Activated T-helper 1 cell treated with anti-CD3 and anti-CD28 coated beads, Interleukin-12 subunit alpha, Interleukin-12 subunit beta, Interleukin-2, Interleukin-4 antibody, amounts not matched to agents 30 ng/mL and 10 ng/mL and 1 ng/mL, durations not matched to agents 14 hours and 24 hours and 36 hours (primary cell): ENCODE measurements at regions not wholly inside any gene's neighbourhood (a gene's known extent, or its start where the extent isn't known, plus 50 kb on each side); places are given as distances from the start of the nearest gene placed in this dataset.
"Not testable (repeated sequence)": the region's sequence is repeated elsewhere in the genome, so short reads cannot be mapped to it uniquely, and the experiment has no call there.

Source experiments
- DNase-seq: peaks from one replicate; pipeline ENCODE4 v3.0.0; 2021; ENCODE audit warnings: low spot score
- H3K27ac Mint-ChIP-seq: one replicate; pipeline ENCODE4 v1.8.0; 2021; ENCODE audit warnings: mild to moderate bottlenecking, mixed read lengths
- H3K27me3 Mint-ChIP-seq: one replicate; pipeline ENCODE4 v1.8.0; 2022; ENCODE audit warnings: mild to moderate bottlenecking, moderate library complexity, mixed read lengths; ENCODE audit not compliant: insufficient read depth
- H3K36me3 Mint-ChIP-seq: one replicate; pipeline ENCODE4 v1.8.0; 2021; ENCODE audit warnings: low read depth, mixed read lengths
- H3K4me1 Mint-ChIP-seq: one replicate; pipeline ENCODE4 v1.8.0; 2021; ENCODE audit warnings: low read depth, mixed read lengths
- H3K4me3 Mint-ChIP-seq: one replicate; pipeline ENCODE4 v1.8.0; 2021; ENCODE audit warnings: mild to moderate bottlenecking, moderate library complexity, mixed read lengths
- H3K9me3 Mint-ChIP-seq: one replicate; pipeline ENCODE4 v1.8.0; 2021; ENCODE audit warnings: mixed read lengths
- intact Hi-C: fragments of 100-400 bp; cut with micrococcal nuclease; formaldehyde crosslinking; loops from one replicate; pipeline ENCODE4 v1.15.1; 2024

DNA sequence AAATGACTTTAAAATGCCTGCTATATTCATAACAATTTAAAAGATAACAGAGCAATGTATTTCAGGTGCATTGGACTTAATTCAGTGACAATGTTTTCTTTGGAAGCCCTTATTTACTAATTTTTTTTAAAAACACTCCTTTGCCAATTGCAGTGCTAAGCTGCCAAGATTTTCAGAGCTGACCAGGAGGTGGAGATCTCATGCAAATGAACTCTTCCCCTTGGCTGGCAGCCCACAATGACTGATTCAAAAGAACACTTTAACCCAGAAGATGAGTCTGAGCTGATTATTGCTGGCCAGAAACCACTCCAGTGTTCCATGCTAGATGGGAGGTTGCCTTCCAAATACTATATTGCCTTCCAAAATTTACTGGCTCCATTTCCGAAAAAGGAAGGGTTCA is 128.3 kb upstream of the CCNH start:
- Mint-ChIP-seq H3K4me3 (no peak overlapping the region), H3K36me3 (no peaks in the 10 kb centered on the region), H3K9me3 (no peaks in the 10 kb centered on the region), H3K27ac (no peak overlapping the region), H3K27me3 (no peaks in the 10 kb centered on the region), H3K4me1 (no peaks in the 10 kb centered on the region)
- no peak for DNase-seq
- intact Hi-C loops = no loop called here

DNA sequence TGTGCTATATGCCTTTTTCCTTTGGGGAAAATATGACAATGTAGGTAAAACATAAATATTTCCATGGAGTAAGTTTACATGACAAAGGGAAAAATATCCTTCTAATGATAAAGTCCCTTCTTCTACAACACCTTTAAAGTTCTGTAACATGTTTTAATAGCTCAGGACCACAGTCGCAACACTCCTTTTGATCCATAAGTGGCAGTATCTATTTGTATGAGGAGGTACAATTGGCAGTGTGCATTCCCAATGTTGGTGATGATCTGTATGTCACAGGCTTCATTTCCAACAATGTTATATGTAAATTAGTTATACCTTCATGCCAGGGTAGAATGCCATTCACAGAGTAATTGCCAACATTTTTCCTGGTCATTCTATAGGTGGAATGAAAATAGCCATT is 127.1 kb upstream of the CCNH start:
- no peak for DNase-seq
- intact Hi-C loops = no loop called here
- H3K4me3 Mint-ChIP-seq = no peak overlapping the region
- H3K4me1 Mint-ChIP-seq = no peaks in the 10 kb centered on the region
- no peaks in the 10 kb centered on the region for H3K36me3 Mint-ChIP-seq
- no peak overlapping the region for H3K27ac Mint-ChIP-seq
- no peaks in the 10 kb centered on the region for H3K9me3 Mint-ChIP-seq
- no peaks in the 10 kb centered on the region for H3K27me3 Mint-ChIP-seq

DNA sequence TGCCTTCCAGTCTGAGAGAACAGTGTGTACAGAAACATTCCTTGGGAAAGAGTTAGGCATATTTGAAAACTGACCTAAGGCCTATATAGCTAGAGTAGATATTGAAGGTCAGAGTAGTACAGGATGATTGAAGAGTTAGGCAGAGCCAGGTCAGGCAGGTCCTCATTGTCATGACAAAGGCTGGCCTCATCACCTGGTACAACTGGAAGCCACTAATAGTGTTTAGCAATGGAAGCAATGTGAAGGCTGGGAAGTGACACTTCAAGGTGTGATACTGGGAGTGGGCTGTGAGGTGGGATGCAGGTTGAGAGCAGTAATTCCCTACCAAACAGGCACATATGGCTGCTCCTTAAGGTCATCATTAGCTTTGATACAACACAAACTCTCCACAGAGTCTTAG is 123.6 kb upstream of the CCNH start:
- no peaks in the 10 kb centered on the region for H3K27me3 Mint-ChIP-seq
- no peaks in the 10 kb centered on the region for H3K9me3 Mint-ChIP-seq
- no peak for DNase-seq
- no peaks in the 10 kb centered on the region for H3K4me1 Mint-ChIP-seq
- no peak overlapping the region for H3K27ac Mint-ChIP-seq
- no peak overlapping the region for H3K4me3 Mint-ChIP-seq
- intact Hi-C loops = no loop called here
- no peaks in the 10 kb centered on the region for H3K36me3 Mint-ChIP-seq

DNA sequence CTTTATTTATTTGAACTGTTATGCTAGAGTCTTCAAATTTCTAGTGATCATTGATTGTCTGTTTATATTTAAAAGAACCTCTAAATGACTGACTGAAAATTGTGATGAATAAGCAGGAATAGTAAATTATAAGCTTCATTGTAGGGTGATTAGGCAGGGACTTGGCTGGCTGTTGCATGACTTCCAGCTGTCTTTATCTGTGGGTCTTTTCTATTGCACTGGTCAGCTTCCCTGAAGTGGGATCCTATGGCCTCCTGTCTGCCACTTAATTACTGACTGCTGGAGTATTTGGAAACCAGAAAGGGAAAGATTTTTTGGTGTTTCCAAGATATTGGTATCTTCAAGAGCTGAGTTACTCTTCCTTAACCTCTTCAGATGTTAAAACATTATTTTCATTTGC is 123.0 kb upstream of the CCNH start:
- Mint-ChIP-seq H3K27me3 (no peaks in the 10 kb centered on the region), H3K36me3 (no peaks in the 10 kb centered on the region), H3K27ac (no peak overlapping the region), H3K9me3 (no peaks in the 10 kb centered on the region), H3K4me1 (no peaks in the 10 kb centered on the region), H3K4me3 (no peak overlapping the region)
- intact Hi-C loops = no loop called here
- DNase-seq = no peak

DNA sequence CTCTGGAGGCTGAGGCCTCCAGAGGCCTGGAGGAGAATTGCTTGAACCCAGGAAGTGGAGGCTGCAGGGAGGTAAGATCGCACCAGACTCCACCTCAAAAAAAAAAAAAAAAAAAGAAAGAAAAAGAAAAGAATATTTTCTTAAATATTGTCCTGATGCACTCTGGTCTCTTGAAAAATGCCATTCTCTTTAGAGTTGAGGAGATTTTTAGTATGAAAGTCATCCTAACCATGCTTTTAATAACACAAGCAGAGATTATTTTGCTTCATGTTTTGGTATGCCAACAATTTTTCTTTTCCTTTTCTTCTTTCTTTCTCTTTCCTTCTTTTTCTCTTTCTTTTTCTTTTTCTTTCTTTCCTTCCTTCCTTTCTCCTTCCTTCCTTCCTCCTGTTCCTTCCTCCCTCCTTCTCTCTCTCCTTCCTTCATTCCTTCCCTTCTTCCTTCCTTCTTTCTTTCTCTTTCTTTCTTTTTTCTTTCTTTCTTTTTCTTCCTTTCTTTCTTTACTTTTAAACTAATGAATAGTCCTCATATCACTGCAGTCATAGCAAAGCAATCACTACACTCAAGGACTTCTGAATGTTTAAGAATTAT is 116.9 kb upstream of the CCNH start:
- no peak for DNase-seq
- H3K9me3 Mint-ChIP-seq = no peaks in the 10 kb centered on the region
- no peak overlapping the region for H3K4me3 Mint-ChIP-seq
- H3K4me1 Mint-ChIP-seq = no peaks in the 10 kb centered on the region
- H3K27me3 Mint-ChIP-seq = no peaks in the 10 kb centered on the region
- H3K36me3 Mint-ChIP-seq = no peaks in the 10 kb centered on the region
- no peak overlapping the region for H3K27ac Mint-ChIP-seq
- intact Hi-C loops = no loop called here

DNA sequence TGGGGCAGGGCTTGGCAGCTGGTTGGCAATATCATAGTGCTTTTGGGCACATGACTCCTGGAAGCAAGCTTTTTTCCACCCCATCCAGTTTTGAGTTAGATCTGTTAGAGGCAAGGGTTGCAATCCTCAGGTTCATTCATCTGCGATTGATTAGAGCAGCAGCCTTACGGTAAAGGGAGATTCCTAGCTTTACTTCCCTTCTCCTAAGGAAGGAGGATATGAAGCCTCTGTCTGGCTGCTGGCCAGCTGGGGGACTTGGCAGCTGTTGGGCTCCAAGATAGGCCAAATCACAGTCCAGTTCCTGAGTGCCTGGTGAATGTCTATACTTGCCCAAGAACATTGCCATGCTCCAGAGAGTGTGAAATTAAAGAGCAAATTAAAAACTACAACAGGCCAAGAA is 113.4 kb upstream of the CCNH start:
- no peak for DNase-seq
- Mint-ChIP-seq H3K27ac (no peak overlapping the region), H3K4me3 (no peak overlapping the region), H3K9me3 (no peaks in the 10 kb centered on the region), H3K27me3 (peaks cover 2% of the 10 kb centered on the region), H3K36me3 (no peaks in the 10 kb centered on the region), H3K4me1 (no peaks in the 10 kb centered on the region)
- intact Hi-C loops = no loop called here

DNA sequence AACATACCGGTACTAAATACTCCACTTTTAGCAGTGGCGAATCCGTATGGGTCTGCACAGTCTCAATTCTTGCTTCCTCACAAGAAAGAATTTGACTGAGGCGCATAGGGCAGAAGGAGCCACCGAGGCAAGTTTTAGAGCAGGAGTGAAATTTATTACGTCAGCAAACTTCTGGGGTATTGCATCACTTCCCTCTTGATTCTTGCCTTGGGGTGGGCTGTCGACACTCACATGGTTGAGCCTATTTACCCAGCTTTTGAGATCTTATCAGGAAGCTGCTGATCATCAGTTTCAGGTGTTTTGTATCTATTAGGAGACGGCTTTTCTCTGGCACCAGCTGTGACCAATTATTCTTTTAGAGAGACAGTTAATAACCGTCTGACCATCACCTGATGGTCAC is 111.5 kb upstream of the CCNH start:
- DNase-seq = no peak
- Mint-ChIP-seq H3K9me3 (no peaks in the 10 kb centered on the region), H3K4me1 (no peaks in the 10 kb centered on the region), H3K27ac (no peak overlapping the region), H3K4me3 (no peak overlapping the region), H3K36me3 (no peaks in the 10 kb centered on the region), H3K27me3 (peaks cover 2% of the 10 kb centered on the region)
- intact Hi-C loops = no loop called here

DNA sequence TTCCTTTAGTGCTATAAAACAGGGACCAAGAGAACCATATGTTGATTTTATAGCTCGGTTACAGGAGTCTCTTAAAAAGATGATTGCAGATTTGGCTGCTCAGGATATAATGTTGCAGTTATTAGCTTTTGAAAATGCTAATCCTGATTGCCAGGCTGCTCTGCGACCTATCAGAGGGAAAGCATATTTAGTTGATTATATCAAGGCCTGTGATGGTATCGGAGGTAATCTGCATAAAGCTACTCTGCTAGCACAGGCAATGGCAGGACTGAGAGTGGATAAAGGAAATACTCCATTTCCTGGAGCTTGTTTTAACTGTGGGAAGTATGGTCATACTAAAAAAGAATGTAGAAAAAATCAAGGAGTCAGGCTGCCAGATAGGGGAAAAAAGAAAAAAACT is 99.0 kb upstream of the CCNH start:
- H3K27me3 Mint-ChIP-seq, intact Hi-C loops, H3K4me1 Mint-ChIP-seq, DNase-seq, H3K9me3 Mint-ChIP-seq, H3K36me3 Mint-ChIP-seq, H3K27ac Mint-ChIP-seq, H3K4me3 Mint-ChIP-seq: not testable (repeated sequence)

DNA sequence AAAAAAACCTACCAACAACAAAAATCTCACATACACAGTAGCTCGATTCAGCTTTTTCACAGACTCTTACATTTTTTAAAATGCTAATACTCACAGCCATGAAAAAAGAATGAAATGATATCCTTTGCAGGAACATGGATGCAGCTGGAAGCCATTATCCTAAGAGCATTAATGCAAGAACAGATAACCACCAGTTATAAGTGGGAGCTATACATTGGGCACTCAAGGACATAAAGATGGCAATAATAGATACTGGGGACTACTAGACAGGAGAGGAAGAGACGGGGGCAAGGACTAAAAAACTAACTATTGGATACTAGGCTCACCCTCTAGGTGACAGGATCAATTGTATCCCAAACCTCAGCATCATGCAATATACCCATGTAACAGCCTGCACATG is 90.3 kb upstream of the CCNH start:
- intact Hi-C loops = no loop called here
- Mint-ChIP-seq H3K4me3 (no peak overlapping the region), H3K27ac (no peak overlapping the region), H3K36me3 (no peaks in the 10 kb centered on the region), H3K4me1 (no peaks in the 10 kb centered on the region), H3K27me3 (no peaks in the 10 kb centered on the region), H3K9me3 (no peaks in the 10 kb centered on the region)
- DNase-seq = no peak

DNA sequence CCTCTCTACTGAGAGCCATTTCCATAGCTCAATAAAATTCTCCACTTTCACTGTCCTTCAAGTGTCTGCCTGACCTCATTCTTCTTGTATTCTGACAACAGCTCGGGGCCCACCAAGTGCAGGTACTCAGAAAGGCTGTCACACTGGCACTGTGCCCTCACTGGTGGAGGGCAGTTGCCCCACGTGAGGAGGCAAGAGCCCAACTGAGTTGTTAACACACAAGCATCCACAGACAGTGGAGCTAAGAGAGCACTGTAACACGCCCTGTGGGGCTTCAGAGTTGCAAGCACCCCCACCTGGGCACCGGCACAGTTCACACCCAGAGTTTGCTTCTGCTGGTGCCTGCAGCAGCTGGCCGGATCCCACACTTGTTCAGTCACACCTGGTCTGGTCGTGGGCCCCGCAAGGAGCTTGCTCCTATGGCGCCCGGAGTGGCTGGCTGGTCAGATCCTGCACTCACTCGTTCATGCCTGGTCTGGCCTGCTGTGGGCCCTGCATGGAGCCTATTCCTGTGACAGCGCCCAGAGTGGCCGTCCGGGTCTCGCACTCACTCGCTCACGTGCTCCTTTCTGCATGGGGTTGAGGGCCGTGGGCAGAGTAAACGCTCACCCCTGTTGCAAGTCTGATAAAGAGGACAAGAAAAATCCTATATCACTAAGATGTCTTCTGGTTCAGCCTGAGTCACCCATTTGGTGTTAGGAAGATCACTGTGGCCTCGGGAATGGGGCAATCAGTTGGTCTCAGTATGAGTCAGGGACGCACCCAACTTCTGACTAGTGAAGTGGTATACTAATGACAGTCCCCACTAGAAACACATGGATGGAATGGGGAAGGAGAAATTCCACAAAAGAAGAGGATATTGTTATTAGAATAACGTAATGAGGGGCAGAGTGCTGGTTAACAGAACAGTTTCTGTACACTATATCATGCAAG is 87.0 kb upstream of the CCNH start:
- H3K9me3 Mint-ChIP-seq = no peaks in the 10 kb centered on the region
- no peaks in the 10 kb centered on the region for H3K36me3 Mint-ChIP-seq
- no peaks in the 10 kb centered on the region for H3K4me1 Mint-ChIP-seq
- no peak overlapping the region for H3K4me3 Mint-ChIP-seq
- peaks cover 3% of the 10 kb centered on the region for H3K27me3 Mint-ChIP-seq
- DNase-seq = no peak
- no peak overlapping the region for H3K27ac Mint-ChIP-seq
- intact Hi-C loops = no loop called here
